ENCODE measurements at regions not wholly inside any gene's neighbourhood (a gene's known extent, or its start where the extent isn't known, plus 50 kb on each side); places are given as distances from the start of the nearest gene placed in this dataset.

DNA sequence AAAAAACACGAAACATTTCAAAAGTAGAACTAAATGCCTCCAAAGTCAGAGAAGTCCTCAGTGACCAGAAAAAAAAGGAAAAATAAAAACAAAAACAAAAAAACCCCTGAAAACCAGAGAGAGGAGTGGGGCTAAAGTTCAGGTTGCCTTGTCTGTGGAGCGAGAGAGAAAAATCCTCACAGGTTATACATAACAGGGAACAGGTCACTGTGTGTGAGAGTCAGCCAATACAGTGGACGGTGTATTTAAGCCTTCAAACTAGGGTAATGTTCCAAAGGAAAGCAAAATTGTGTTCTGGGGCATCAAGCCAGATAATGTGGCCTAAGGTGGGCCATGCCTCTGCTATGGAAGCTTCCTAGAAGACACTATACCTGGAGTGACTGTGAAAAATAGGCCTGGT, 216.1 kb upstream of the SUCLG2 start:
- Histone ChIP-seq H3F3A (ENCODE audit: insufficient read depth, low read length) (no peaks in the 10 kb centered on the region), H3K27me3 (ENCODE audit: insufficient read depth, low read length) (no peaks in the 10 kb centered on the region), H3K36me3 (ENCODE audit: insufficient read depth, low read length) (no peaks in the 10 kb centered on the region), H3K4me2 (ENCODE audit: low read length) (no peak overlapping the region), H3K79me2 (ENCODE audit: insufficient read depth, low read length) (no peaks in the 10 kb centered on the region), H3K4me3 (ENCODE audit: low read depth, low read length, poor library complexity, severe bottlenecking) (no peak overlapping the region), H3K9ac (ENCODE audit: low read length) (no peak overlapping the region), H3K9me3 (ENCODE audit: low read length) (no peaks in the 10 kb centered on the region), H4K20me1 (ENCODE audit: insufficient read depth, low read length) (no peaks in the 10 kb centered on the region), H3K27ac (ENCODE audit: low read depth, low read length, poor library complexity, severe bottlenecking) (no peak overlapping the region), H3K4me1 (ENCODE audit: insufficient read depth, low read length, severe bottlenecking) (no peaks in the 10 kb centered on the region), H2AFZ (ENCODE audit: low read length) (no peak overlapping the region), H3K9me2 (ENCODE audit: low read depth, low read length) (no peaks in the 10 kb centered on the region)
- TF ChIP-seq, protein P1, sequence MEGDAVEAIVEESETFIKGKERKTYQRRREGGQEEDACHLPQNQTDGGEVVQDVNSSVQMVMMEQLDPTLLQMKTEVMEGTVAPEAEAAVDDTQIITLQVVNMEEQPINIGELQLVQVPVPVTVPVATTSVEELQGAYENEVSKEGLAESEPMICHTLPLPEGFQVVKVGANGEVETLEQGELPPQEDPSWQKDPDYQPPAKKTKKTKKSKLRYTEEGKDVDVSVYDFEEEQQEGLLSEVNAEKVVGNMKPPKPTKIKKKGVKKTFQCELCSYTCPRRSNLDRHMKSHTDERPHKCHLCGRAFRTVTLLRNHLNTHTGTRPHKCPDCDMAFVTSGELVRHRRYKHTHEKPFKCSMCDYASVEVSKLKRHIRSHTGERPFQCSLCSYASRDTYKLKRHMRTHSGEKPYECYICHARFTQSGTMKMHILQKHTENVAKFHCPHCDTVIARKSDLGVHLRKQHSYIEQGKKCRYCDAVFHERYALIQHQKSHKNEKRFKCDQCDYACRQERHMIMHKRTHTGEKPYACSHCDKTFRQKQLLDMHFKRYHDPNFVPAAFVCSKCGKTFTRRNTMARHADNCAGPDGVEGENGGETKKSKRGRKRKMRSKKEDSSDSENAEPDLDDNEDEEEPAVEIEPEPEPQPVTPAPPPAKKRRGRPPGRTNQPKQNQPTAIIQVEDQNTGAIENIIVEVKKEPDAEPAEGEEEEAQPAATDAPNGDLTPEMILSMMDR (IDR thresholded peaks at IDR 0.05; ENCODE audit: low read length): no peak
- TF ChIP-seq EZH2 (IDR thresholded peaks at IDR 0.05; ENCODE audit: borderline replicate concordance, low read length): no peak

DNA sequence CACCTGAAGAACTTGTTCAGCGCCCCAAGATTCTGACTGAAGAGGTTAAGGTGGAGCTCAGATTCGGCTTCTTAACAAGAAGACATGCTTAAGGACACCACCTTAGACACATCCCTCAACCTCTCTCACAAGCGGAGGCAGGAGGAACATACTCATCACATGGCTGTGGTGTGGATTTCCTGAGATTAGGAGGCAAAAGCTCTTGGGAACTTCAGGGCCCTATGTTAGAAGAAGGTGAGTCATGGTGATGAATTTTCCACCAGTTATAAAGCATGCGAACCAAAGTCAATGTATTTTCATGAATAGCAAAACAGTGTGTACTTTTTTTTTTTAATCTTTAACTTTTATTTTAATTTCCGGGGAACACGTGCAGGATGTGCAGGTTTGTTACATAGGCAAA, 212.2 kb upstream of the SUCLG2 start:
- no peak overlapping the region for H3K9ac ChIP-seq (ENCODE audit: low read length)
- no peaks in the 10 kb centered on the region for H3K4me1 ChIP-seq (ENCODE audit: insufficient read depth, low read length, severe bottlenecking)
- no peaks in the 10 kb centered on the region for H3K9me2 ChIP-seq (ENCODE audit: low read depth, low read length)
- H3K4me3 ChIP-seq (ENCODE audit: low read depth, low read length, poor library complexity, severe bottlenecking): no peak overlapping the region
- no peaks in the 10 kb centered on the region for H3K27me3 ChIP-seq (ENCODE audit: insufficient read depth, low read length)
- H2AFZ ChIP-seq (ENCODE audit: low read length): no peak overlapping the region
- H3K4me2 ChIP-seq (ENCODE audit: low read length): no peak overlapping the region
- no peak overlapping the region for H3K27ac ChIP-seq (ENCODE audit: low read depth, low read length, poor library complexity, severe bottlenecking)
- H3K9me3 ChIP-seq (ENCODE audit: low read length): no peaks in the 10 kb centered on the region
- H3K79me2 ChIP-seq (ENCODE audit: insufficient read depth, low read length): no peaks in the 10 kb centered on the region
- no peaks in the 10 kb centered on the region for H4K20me1 ChIP-seq (ENCODE audit: insufficient read depth, low read length)
- TF ChIP-seq, protein P1 (IDR thresholded peaks at IDR 0.05; ENCODE audit: low read length): no peak
- no peak for TF ChIP-seq EZH2 (IDR thresholded peaks at IDR 0.05; ENCODE audit: borderline replicate concordance, low read length)
- no peaks in the 10 kb centered on the region for H3F3A ChIP-seq (ENCODE audit: insufficient read depth, low read length)
- H3K36me3 ChIP-seq (ENCODE audit: insufficient read depth, low read length): no peaks in the 10 kb centered on the region

GRCh38 chr3:67864587-67865183, 210.3 kb upstream of the SUCLG2 start:
- Histone ChIP-seq H3K4me2 (ENCODE audit: low read length) (no peak overlapping the region), H3F3A (ENCODE audit: insufficient read depth, low read length) (no peaks in the 10 kb centered on the region), H3K79me2 (ENCODE audit: insufficient read depth, low read length) (no peaks in the 10 kb centered on the region), H3K9ac (ENCODE audit: low read length) (no peak overlapping the region), H3K27ac (ENCODE audit: low read depth, low read length, poor library complexity, severe bottlenecking) (no peak overlapping the region), H2AFZ (ENCODE audit: low read length) (no peak overlapping the region), H3K27me3 (ENCODE audit: insufficient read depth, low read length) (no peaks in the 10 kb centered on the region), H3K4me3 (ENCODE audit: low read depth, low read length, poor library complexity, severe bottlenecking) (no peak overlapping the region), H3K4me1 (ENCODE audit: insufficient read depth, low read length, severe bottlenecking) (no peaks in the 10 kb centered on the region), H3K9me2 (ENCODE audit: low read depth, low read length) (no peaks in the 10 kb centered on the region), H3K36me3 (ENCODE audit: insufficient read depth, low read length) (no peaks in the 10 kb centered on the region), H4K20me1 (ENCODE audit: insufficient read depth, low read length) (no peaks in the 10 kb centered on the region), H3K9me3 (ENCODE audit: low read length) (no peaks in the 10 kb centered on the region)
- TF ChIP-seq EZH2 (IDR thresholded peaks at IDR 0.05; ENCODE audit: borderline replicate concordance, low read length): no peak
- TF ChIP-seq, protein P1 (IDR thresholded peaks at IDR 0.05; ENCODE audit: low read length): no peak

All from OCI-LY1 (cell line).